Liver (tissue), 3 donors: ENCODE measurements at regions not wholly inside any gene's neighbourhood (a gene's known extent, or its start where the extent isn't known, plus 50 kb on each side); places are given as distances from the start of the nearest gene placed in this dataset.

Source experiments
- CTCF ChIP-seq: fragments of 150-350 bp; IDR thresholded peaks from 2 replicates; pipeline ENCODE4 v1.5.1; 2017; ENCODE audit warnings: improper control_type of control experiment, low read depth, low read length; ENCODE audit not compliant: missing input control
- HNF4G ChIP-seq: IDR thresholded peaks from 2 replicates; pipeline ENCODE4 v1.6.1; 2016; ENCODE audit warnings: antibody characterized with exemption
- JUND ChIP-seq, 2 donors: IDR thresholded peaks; 2 replicates each; pipeline ENCODE4 v1.6.1; 2016; ENCODE audit warnings: antibody characterized with exemption in 2 of 2
- TAF1 ChIP-seq: conservative IDR thresholded peaks from 2 replicates; pipeline ENCODE4 v1.6.1; 2016; ENCODE audit warnings: antibody characterized with exemption, mild to moderate bottlenecking
- YY1 ChIP-seq: IDR thresholded peaks from 2 replicates; pipeline ENCODE4 v1.6.1; 2016; ENCODE audit warnings: antibody characterized with exemption, mild to moderate bottlenecking
- ZBTB33 ChIP-seq: IDR thresholded peaks from 2 replicates; pipeline ENCODE4 v1.6.1; 2016; ENCODE audit warnings: antibody characterized with exemption
- TF ChIP-seq, protein P1 (sequence below): IDR thresholded peaks from 2 replicates; pipeline ENCODE4 v1.6.1; 2016; ENCODE audit warnings: antibody characterized with exemption, mild to moderate bottlenecking
- TF ChIP-seq, protein P2 (sequence below): IDR thresholded peaks from 2 replicates; pipeline ENCODE4 v1.6.1; 2016; ENCODE audit warnings: antibody characterized with exemption
- donor health status: healthy.
- donor health status: healthy.

DNA sequence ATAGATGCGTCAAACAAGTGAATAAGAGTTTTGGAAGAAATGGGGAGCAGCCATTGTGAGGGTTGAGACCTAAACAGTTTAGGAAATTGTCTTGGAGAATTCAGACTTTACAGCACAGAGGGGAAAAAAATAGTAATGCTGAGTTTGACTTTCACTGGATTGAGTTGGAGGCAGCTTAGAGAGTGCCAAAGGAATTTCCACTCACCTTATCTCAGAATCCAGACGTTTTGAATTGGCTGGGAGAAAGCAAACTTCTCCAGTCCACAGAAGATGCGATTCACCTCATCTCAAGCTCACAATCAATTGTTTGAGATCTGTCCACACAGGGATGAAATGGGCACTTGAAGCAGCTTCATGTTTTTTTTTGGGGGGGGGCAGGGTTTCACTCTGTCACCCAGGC is 663.5 kb upstream of the SALL1 start:
- TF ChIP-seq ZBTB33, result no peak
- no peak for TF ChIP-seq CTCF
- no peak for TF ChIP-seq TAF1
- TF ChIP-seq YY1, result no peak
- TF ChIP-seq, protein P1, sequence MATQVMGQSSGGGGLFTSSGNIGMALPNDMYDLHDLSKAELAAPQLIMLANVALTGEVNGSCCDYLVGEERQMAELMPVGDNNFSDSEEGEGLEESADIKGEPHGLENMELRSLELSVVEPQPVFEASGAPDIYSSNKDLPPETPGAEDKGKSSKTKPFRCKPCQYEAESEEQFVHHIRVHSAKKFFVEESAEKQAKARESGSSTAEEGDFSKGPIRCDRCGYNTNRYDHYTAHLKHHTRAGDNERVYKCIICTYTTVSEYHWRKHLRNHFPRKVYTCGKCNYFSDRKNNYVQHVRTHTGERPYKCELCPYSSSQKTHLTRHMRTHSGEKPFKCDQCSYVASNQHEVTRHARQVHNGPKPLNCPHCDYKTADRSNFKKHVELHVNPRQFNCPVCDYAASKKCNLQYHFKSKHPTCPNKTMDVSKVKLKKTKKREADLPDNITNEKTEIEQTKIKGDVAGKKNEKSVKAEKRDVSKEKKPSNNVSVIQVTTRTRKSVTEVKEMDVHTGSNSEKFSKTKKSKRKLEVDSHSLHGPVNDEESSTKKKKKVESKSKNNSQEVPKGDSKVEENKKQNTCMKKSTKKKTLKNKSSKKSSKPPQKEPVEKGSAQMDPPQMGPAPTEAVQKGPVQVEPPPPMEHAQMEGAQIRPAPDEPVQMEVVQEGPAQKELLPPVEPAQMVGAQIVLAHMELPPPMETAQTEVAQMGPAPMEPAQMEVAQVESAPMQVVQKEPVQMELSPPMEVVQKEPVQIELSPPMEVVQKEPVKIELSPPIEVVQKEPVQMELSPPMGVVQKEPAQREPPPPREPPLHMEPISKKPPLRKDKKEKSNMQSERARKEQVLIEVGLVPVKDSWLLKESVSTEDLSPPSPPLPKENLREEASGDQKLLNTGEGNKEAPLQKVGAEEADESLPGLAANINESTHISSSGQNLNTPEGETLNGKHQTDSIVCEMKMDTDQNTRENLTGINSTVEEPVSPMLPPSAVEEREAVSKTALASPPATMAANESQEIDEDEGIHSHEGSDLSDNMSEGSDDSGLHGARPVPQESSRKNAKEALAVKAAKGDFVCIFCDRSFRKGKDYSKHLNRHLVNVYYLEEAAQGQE, result no peak
- no peak for TF ChIP-seq HNF4G
- no peak for TF ChIP-seq JUND (IDR thresholded peaks at IDR 0.05)
- TF ChIP-seq, protein P2, sequence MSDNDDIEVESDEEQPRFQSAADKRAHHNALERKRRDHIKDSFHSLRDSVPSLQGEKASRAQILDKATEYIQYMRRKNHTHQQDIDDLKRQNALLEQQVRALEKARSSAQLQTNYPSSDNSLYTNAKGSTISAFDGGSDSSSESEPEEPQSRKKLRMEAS, result no peak
